GM20431 (cell line): ENCODE measurements at regions not wholly inside any gene's neighbourhood (a gene's known extent, or its start where the extent isn't known, plus 50 kb on each side); places are given as distances from the start of the nearest gene placed in this dataset.

Source experiments
- in situ Hi-C: fragments of 300-500 bp; cut with MseI, MboI; formaldehyde crosslinking; loops from one replicate; pipeline ENCODE4 v1.15.0; 2020; ENCODE audit warnings: low sequenced_read_pairs; ENCODE audit not compliant: unreplicated experiment

GRCh38 chr20:48176139-48176538 lies 390.9 kb upstream of the SULF2 start:
- in situ Hi-C loops, result no loop called here

GRCh38 chr20:48175261-48175660 lies 390.0 kb upstream of the SULF2 start:
- in situ Hi-C loops, result no loop called here

- in situ Hi-C loops, result no loop called here
These were observed 387.0 kb upstream of the SULF2 start for GRCh38 chr20:48172357-48172702.

GRCh38 chr20:48171626-48172356 lies 386.5 kb upstream of the SULF2 start:
- in situ Hi-C loops, result no loop called here

- in situ Hi-C loops, result no loop called here
These were observed 385.8 kb upstream of the SULF2 start for GRCh38 chr20:48171071-48171470.

- in situ Hi-C loops, result no loop called here
These were observed 385.3 kb upstream of the SULF2 start for GRCh38 chr20:48170625-48171024.

- in situ Hi-C loops, result no loop called here
These were observed 384.5 kb upstream of the SULF2 start for GRCh38 chr20:48169650-48170225.

- in situ Hi-C loops, result no loop called here
These were observed 381.0 kb upstream of the SULF2 start for GRCh38 chr20:48166082-48166835.

- in situ Hi-C loops, result no loop called here
These were observed 380.1 kb upstream of the SULF2 start for GRCh38 chr20:48165401-48165685.

- in situ Hi-C loops, result no loop called here
These were observed 379.5 kb upstream of the SULF2 start for GRCh38 chr20:48164566-48165400.

GRCh38 chr20:48164034-48164433 lies 378.8 kb upstream of the SULF2 start:
- in situ Hi-C loops, result no loop called here

GRCh38 chr20:48163505-48163904 lies 378.2 kb upstream of the SULF2 start:
- in situ Hi-C loops, result no loop called here

- in situ Hi-C loops, result no loop called here
These were observed 377.3 kb upstream of the SULF2 start for GRCh38 chr20:48162621-48163020.

- in situ Hi-C loops, result no loop called here
These were observed 374.1 kb upstream of the SULF2 start for GRCh38 chr20:48159145-48160008.

- in situ Hi-C loops, result no loop called here
These were observed 372.7 kb upstream of the SULF2 start for GRCh38 chr20:48158014-48158413.

- in situ Hi-C loops, result no loop called here
These were observed 371.8 kb upstream of the SULF2 start for GRCh38 chr20:48156951-48157700.

- in situ Hi-C loops, result no loop called here
These were observed 371.2 kb upstream of the SULF2 start for GRCh38 chr20:48156521-48156920.

GRCh38 chr20:48155268-48155667 lies 370.0 kb upstream of the SULF2 start:
- in situ Hi-C loops, result no loop called here
